GM23248 (cell line): ENCODE measurements at regions not wholly inside any gene's neighbourhood (a gene's known extent, or its start where the extent isn't known, plus 50 kb on each side); places are given as distances from the start of the nearest gene placed in this dataset.

Experiments used
- EZH2 ChIP-seq: fragments of 200-600 bp; sonication (generic); IDR thresholded peaks from 2 replicates; pipeline ENCODE4 v1.6.1; 2018; ENCODE audit warnings: antibody characterized with exemption, mild to moderate bottlenecking; ENCODE audit not compliant: insufficient read depth, poor library complexity, severe bottlenecking
- EZH2phosphoT487 ChIP-seq: fragments of 200-600 bp; sonication (generic); IDR thresholded peaks from 2 replicates; pipeline ENCODE4 v1.6.1; 2018; ENCODE audit warnings: antibody characterized with exemption, moderate library complexity, mild to moderate bottlenecking, low read depth; ENCODE audit not compliant: insufficient read depth

GRCh38 chr11:126122863-126123262 is 60.2 kb upstream of the CDON start:
- no peak for TF ChIP-seq EZH2
- no peak for TF ChIP-seq EZH2phosphoT487
